Sciatic nerve (tissue), 2 donors: ENCODE measurements at regions not wholly inside any gene's neighbourhood (a gene's known extent, or its start where the extent isn't known, plus 50 kb on each side); places are given as distances from the start of the nearest gene placed in this dataset.
A peak's percentile ranks its signal among the peaks of the same experiment; 100 is the strongest.

Experiments
- ATAC-seq: fragments of 200-7000 bp; cut with Tn5 transposase; one replicate; pipeline ENCODE4 v1.9.1; 2020; ENCODE audit warnings: mild to moderate bottlenecking, moderate library complexity
- DNase-seq: peaks from one replicate; pipeline ENCODE4 v3.0.0-alpha.2; 2020; ENCODE audit warnings: low spot score
- intact Hi-C: fragments of 100-400 bp; cut with DNase I; formaldehyde crosslinking; loops from one replicate; pipeline ENCODE4 v1.14.2; 2022
- donor health status: DM: no; HTN: no; CAD: no.
- donor health status: DM: no; HTN: no; CAD: no.

DNA sequence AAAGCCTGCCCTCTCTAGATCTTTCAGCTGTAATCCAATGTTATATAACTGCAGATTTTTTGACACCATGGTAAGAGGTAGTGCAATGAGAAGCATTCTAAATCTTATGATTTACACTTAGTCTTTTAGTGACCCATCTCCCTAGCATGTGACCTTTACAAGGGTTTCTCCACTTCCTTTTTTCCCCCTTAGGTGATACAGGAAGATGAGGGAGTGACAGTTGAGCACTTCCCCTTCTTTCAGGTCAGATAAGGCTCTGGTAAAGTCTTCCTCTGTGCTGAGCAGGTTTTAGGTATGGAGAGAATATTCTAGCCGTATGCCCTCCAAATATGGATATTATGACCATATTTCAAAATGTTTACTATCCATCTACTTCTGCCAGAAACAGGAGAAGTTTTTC, 753.6 kb downstream of the JRKL start:
- intact Hi-C loops, result no loop called here
- ATAC-seq, result no peak
- DNase-seq, result no peak

DNA sequence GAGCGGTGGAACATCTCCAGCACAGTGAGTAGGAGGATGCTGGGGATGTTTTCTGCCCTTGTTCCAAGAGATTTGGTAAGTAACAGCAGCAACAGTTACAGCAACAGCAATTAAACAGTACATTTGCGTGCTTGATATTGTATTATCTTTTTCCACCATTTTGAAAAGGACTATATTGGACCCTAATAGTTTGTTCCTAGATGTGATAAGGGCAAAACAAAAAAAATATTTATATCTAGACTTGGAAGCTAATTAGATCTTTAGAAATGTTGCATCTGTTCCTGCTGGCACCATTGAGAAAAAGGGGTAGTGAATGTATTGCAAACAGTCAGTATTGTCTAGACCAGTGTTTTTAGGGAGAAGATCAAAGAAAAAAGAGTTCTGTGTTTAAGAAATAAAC, 759.9 kb downstream of the JRKL start:
- intact Hi-C loops, result no loop called here
- DNase-seq (no peak), ATAC-seq (no peak)

DNA sequence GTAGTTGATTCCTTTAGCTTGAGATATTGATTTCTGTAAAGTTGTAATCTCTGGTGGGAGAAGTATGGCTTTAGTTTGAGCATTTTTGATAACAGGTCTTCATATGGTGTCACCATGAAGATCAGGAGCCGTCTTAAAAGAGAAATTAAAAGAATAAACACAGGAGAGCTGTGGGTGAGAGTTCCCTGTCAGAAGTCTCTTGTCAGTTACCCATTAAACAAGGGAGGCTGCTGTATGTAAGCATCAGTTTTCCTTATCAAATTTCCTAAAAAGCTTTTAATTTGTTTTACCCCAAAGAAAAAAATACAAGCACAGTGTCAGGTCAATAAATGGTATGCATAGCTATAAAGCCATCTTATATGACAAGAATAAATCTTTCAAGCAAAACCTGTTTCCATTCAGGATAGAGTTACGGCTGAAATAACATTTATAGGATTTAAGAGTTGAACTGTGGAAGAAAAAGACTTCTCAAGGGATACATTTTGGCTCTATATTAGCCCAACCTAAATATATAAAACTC, 767.5 kb downstream of the JRKL start:
- DNase-seq (no peak), ATAC-seq (no peak)
- intact Hi-C loops, result no loop called here

DNA sequence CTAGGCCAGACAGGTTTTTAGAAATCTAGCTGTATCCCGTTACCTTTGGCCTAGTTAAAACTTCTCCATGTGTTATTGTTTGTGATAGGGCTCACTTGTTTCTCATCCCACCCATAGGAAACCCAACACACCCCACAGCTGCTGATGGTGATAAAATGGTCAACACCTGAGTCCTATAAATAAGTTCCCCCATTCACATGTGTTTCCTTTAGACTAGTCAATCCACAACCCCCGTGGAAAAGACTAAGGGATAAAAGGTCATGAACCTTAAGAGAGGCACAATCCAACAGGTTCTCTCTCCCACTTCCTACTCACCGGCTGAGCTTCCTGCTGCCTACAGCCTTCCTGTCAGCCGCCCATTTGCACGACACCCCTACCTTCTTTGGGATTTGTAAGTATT, 768.4 kb downstream of the JRKL start:
- intact Hi-C loops, result no loop called here
- DNase-seq (no peak), ATAC-seq (no peak)

DNA sequence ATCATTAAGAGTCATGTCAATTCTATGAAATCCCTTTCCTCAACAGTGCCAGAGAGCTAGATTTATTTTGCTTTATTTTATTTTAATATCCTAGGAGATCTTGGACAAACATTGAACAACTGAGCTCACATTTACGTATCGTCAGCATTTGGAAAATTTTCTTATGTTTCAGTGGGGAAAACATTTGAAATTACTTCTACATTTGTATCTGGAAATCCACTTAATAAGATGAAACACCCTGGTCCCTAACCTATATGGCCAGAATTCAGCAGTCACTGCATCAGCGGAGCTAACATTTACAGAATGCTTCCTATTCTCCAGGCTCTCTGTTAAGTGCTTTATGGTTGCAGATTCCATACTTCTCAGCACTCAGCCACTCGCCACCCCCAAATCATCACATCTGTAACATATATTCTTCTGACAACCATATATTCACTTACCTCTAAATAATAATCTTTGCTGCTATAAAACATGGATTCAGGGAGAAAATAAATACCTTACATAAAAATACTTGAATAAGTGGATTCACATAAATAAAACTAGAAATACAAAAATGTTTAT, 773.9 kb downstream of the JRKL start:
- intact Hi-C loops, result no loop called here
- no peak for DNase-seq
- ATAC-seq, result no peak

DNA sequence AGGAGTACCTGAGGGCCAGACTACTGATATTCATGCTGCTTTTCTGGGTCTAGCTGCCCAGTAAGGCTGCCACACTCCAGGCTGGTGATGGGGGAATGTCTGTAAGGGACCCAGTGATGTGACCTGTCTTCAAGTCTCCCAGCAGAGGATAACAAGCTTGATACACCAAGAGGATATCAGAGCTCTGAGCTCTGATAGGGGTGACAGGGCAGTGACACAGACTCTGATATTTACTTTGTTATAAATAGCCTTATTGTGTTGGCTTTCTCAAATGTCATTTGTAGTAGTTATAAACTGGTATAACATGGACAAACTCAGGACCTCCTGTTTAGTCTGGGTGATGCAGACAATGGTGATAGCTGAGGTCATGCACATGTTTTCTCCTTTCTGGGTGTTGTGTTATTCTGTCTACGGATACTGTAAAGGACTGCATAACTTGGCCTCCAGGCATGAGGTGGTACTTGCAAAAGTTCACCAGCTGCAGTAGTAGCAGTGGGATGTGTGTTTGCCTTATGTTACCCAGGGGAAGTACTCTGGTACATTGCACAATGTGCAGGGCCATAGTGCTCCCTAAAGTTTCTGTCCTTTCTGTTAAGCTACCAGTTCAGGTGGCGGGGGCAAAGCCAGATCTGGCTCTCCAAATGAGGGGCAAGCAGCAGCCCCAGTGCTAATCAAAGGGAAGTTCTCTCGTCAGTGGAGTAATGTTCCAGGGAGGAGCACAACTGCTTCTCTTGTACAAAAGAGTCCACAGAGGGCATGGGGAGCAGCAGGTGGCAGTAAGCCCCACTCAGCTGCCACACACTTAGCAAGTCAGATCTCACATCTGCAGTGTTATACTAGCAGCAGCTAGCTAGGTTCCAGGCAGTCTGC, 812.2 kb downstream of the JRKL start:
- DNase-seq (no peak), ATAC-seq (peak; percentile 10)
- intact Hi-C loops, result no loop called here

DNA sequence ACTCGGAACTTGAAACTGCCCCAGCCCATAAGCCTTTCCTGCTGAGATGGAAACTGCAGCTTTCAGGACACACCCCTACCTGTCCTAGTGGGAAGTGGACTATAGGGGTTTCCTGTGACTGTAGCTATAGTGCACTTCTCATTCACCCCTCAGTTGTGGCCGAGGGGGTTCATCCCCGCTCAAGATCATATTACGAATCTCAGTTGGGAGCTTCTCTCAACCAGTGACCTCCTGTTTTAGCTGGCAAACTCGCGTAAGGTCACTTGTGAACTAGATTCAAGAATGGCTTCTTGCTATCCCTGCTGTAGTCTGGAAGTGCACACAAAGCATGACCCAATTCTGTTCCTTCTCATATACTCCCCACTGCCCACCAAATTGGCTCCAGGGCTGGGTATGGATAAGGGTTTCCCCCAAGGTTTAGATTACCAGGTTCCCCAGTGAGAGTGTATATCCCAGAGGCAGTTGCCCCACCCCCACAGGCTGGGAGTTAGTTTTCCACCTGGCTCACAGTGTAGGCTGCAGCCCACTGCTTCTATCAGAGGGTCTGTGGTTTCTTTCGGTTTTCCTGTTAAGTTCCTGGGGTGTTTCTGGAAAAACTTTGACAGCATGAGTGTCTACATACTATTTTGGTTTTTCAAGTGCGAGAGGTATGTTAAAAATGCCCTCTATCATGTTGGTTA, 812.9 kb downstream of the JRKL start:
- ATAC-seq (no peak), DNase-seq (no peak)
- intact Hi-C loops, result no loop called here

DNA sequence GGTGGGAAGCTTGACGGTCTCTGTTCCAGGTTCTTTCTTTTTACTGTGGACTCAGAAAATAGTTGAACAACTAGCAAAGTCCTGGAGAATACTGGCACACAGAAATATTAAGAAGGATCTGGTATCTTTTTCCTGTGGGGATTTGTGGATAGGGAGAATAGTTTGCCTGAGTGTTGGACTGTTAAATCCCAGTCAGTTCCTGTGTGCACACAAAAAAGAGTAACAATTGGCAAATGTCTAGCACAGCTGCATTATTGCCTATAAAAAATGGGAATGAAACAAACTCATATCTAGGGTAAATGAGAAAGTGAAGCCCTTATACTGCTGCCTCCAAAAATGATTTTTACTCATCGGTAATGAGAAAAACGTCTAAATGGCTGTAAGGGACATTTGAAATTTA, 828.2 kb downstream of the JRKL start:
- DNase-seq, result no peak
- no peak for ATAC-seq
- intact Hi-C loops, result no loop called here

DNA sequence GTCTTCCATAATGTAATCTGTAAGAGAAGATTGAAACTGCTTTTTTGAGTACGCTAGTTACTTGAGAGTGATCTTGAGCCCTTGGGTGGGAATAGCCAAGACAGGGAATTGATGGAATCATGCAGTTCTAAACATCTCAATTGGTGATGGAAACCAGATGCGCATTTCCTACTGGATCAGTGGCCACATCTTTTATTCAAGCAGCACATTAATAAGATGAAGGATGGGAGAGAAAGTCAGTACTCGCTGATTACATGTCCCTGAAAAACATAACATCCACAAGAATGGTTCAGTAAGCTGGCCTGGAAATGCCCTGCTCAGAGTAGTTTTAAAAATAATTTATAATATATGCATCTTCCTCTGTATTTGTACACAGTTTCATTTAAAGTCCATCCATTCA, 833.8 kb downstream of the JRKL start:
- DNase-seq (no peak), ATAC-seq (no peak)
- intact Hi-C loops, result no loop called here

DNA sequence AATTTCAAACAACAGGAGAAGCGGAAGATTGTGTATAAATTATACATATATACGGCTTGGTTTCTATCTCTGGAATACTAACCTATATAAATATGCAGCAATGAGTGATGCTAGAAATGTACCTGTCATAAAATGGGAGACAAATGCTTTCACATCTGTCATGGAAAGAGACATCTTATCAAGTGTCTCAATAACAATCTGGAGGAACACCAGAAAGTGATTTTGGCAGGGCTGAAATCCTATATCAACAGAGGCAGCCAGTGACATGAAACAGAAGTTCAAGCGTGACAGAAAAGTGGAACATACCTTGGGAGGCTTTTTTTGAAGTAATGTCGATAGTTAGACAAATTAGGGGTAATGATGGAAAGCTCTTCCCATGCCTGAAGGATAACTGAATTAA, 834.6 kb downstream of the JRKL start:
- DNase-seq, result no peak
- ATAC-seq, result no peak
- intact Hi-C loops, result no loop called here

DNA sequence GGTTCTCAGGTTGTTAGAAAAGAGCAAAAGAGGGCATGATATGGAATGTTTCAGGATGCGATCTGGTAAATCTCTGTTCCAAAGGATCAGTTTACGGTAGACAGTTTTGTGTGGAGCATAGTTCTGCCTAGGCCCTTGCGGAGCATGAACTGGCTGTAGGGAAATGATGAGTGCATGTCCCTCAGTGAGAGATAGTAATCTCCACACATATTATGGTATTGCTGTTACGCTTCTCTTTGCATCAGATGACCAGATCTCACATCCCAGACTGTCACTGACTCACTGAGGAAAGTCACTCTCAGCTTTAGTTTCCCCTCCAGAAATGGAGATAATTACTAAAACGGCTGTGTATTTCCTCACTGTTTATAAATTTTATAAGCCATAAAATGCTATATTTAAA, 836.0 kb downstream of the JRKL start:
- DNase-seq, result no peak
- intact Hi-C loops, result no loop called here
- ATAC-seq, result no peak

DNA sequence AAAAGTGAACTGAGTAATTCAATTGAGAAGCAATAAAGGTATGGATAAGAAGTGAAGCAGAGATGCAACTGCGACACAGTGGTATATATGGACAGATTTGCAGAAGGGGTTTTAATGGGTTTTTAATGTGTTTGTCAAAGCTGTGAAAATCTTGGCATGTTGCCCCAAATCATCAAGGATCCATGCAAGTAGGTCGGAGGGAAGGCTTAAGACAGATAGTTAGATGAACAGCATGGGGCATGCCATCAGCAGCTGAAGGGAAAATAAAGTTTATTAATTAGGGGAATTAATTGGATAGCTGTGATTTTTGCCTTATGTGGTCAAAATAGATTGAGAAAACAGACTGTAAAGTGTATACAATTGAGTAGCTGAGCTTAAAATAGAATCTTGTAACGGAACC, 840.1 kb downstream of the JRKL start:
- no peak for DNase-seq
- no peak for ATAC-seq
- intact Hi-C loops, result no loop called here

DNA sequence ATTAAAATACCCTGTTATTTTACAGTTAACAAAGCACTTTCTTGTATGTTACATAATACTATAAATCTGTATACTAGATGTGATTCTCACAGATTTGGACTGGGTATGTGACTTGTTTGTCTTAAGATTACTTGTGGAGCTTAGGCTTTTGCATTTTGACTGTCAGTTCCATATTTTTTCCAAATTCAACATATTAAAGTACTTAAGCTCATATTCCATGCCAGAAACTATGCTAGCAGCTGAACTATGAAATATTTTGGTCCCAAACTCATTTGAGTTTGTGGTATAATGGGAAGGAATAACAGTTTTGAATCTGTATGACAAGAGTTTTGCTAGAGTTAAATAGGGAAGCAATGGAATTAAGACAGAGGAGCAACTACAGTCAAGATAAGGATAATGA, 841.4 kb downstream of the JRKL start:
- intact Hi-C loops, result no loop called here
- ATAC-seq (no peak), DNase-seq (no peak)

DNA sequence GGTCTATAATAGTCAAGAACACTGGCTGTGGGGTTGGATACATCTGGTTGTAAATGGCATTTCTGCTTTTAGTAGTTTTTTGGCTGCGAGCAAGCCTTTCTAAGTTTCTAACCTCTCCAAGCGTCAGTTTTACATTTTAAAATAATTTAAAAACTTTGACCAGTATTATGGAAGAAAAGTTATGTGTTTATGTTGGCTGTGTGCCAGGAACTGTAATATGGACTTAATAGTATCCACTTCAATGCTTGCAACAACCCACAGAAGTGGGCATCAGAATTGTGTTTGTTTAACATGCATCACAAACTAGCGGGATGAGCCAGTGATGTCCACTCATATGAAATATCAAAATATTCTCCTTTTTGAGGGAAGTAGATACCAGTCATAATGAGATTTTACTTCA, 844.2 kb downstream of the JRKL start:
- no peak for DNase-seq
- intact Hi-C loops, result no loop called here

DNA sequence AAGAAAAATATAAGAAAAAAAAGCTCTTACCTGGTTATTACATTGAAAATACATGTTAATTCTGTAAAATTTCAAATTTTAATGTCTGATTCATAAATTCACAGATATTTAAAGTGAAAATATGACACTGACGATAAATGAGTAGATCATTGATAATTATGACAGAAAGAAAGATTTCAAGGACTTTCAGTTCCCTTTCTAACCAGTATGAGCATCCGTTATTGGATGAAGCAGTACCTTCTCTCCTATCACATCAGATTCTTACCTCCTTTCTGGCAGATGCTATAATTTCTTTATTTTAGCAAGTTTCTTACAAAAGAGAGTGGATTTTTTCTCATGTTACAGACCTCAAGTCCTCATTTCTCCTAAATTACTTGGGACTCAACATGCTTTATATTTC, 847.3 kb downstream of the JRKL start:
- DNase-seq, result no peak
- ATAC-seq, result no peak
- intact Hi-C loops, result no loop called here

More for the DNA sequence above, 844.2 kb downstream of the JRKL start:
- ATAC-seq, result no peak

DNA sequence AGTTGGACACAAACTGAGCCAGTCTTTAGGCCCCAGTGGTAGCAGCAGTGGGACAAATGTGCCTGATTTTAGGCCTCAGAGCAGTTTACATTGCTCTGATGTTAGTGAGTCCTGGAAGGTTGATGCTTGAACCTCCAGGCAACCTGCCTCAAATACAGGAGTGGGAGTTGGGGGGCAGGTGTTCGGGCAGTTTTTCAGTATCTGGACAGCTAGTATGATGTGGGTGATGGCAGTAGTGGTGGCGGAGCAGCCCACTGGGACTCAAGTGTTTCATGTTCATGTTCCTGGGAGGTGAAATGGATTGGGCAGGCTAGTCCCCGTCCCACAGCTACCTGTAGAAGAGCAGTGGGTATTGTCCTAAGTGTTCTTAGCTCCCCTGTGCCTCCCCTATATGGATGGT, 857.8 kb downstream of the JRKL start:
- DNase-seq (no peak), ATAC-seq (no peak)
- intact Hi-C loops, result no loop called here

DNA sequence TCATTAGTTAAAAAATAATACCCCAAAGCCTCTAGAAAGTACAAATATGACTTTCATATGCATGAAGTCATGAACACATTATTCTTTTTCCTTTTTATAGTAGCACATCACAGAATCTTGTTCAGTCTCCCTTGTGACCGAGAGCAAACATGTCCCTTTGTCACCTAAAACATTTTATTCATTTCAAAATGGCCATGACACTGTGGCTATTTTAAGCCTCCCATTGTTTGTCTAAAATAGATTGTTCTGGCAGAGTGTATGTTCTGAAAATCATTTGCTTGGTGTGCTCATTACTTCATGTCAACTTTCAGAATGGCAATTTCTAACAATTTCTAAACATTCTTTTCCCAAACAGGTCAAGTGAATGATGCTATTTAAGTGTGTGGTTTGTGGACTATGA, 865.0 kb downstream of the JRKL start:
- ATAC-seq (no peak), DNase-seq (no peak)
- intact Hi-C loops, result no loop called here

DNA sequence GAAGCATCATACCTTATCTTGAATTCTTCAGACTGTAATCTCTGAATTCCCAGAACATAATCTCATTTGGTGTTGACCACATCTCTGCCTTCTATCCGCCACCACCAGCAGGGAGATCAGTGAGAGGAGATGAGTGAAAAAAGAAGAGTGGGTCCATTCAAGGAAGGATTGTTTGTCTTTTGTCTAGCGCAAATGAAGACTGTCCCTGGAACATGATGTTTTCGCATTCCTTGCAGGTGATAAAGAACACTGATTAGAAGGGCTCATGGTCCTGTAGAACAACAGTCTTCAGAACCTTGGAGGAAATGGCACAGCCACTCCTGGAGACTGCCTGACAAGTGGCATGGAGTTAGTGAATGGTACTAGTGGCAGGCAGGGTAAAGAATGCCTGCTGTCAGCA, 869.6 kb downstream of the JRKL start:
- ATAC-seq, result no peak
- intact Hi-C loops, result no loop called here
- no peak for DNase-seq

DNA sequence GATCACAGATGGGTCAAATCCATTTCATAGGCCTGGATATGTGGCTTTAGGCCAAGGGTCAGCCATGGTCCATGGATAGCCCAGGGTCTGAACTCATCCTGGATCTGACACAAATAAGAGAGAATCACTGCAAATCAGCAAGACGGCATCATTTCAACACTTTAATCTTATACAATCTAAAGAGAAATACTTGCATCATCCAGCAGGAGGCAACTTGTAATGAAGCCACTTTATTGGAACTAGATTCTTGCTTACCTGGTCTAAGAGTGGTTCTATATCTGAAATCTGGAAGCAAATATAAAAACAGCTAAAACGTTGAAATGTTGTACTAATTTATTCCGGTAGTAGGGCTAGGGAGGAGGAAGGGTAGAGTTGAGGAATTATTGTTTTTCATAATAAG, 870.1 kb downstream of the JRKL start:
- intact Hi-C loops, result no loop called here
- DNase-seq (no peak), ATAC-seq (no peak)

DNA sequence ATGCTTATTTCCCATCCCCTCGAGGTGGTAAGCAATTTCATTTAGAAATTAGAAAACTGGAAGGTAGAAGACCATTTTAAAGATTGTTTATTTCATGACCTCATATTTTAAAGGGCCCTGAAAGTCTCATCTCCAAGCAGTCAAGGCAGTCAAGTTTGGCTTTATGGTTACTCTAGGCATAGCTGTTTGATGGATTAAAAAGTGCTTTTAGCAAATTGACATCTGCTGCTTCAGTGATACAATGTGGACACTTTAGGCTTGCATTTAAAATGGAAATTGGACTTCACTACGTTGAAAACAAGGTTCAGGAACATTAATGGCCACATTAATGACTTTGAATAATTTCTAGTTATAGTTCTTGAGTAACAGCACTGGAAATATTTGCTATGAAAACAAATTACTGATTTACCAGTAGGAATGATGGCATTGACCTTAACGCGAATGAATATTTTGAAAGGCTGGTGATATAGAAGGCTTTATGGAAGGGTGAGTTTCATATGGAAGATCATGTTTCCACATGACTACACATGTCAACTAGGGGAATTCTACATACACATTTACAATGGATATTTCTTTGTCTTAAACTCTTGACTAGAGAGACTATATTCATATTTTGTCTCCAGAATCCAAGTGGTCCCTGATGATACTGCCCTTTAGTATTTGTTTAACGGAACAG, 873.5 kb downstream of the JRKL start:
- DNase-seq (no peak), ATAC-seq (no peak)
- intact Hi-C loops, result no loop called here
